ENCODE measurements at regions not wholly inside any gene's neighbourhood (a gene's known extent, or its start where the extent isn't known, plus 50 kb on each side); places are given as distances from the start of the nearest gene placed in this dataset.
"Not testable (repeated sequence)": the region's sequence is repeated elsewhere in the genome, so short reads cannot be mapped to it uniquely, and the experiment has no call there.

GRCh38 chr2:87429206-87429930 is 318.5 kb upstream of the PLGLB2 start:
- intact Hi-C loops (cut with micrococcal nuclease; ENCODE audit: unreplicated experiment); BruUV-seq (replicated peaks); H3K36me3 Mint-ChIP-seq (ENCODE audit: insufficient read depth, unreplicated experiment); H3K4me3 Mint-ChIP-seq (ENCODE audit: unreplicated experiment); H3K4me1 ChIP-seq; H3K36me3 ChIP-seq (ENCODE audit: control insufficient read depth, insufficient read depth, low read length); H3K27me3 ChIP-seq (replicated peaks; ENCODE audit: control insufficient read depth, insufficient read depth, low read length); H3K9me3 Mint-ChIP-seq (ENCODE audit: unreplicated experiment); H3K4me1 Mint-ChIP-seq (ENCODE audit: low read depth, unreplicated experiment); H3K9me3 ChIP-seq; CTCF ChIA-PET; POLR2A ChIA-PET; DNase-seq; H3K27me3 Mint-ChIP-seq (ENCODE audit: insufficient read depth, unreplicated experiment); H3K27ac Mint-ChIP-seq (ENCODE audit: unreplicated experiment); H3K4me3 ChIP-seq (ENCODE audit: low read depth, low read length): not testable (repeated sequence)

- CTCF ChIA-PET; H3K27me3 ChIP-seq (replicated peaks; ENCODE audit: control insufficient read depth, insufficient read depth, low read length); H3K9me3 Mint-ChIP-seq (ENCODE audit: unreplicated experiment); BruUV-seq (replicated peaks); intact Hi-C loops (cut with micrococcal nuclease; ENCODE audit: unreplicated experiment); H3K4me1 ChIP-seq; H3K27me3 Mint-ChIP-seq (ENCODE audit: insufficient read depth, unreplicated experiment); DNase-seq; H3K4me1 Mint-ChIP-seq (ENCODE audit: low read depth, unreplicated experiment); H3K9me3 ChIP-seq; H3K4me3 Mint-ChIP-seq (ENCODE audit: unreplicated experiment); H3K36me3 Mint-ChIP-seq (ENCODE audit: insufficient read depth, unreplicated experiment); POLR2A ChIA-PET; H3K36me3 ChIP-seq (ENCODE audit: control insufficient read depth, insufficient read depth, low read length); H3K27ac Mint-ChIP-seq (ENCODE audit: unreplicated experiment); H3K4me3 ChIP-seq (ENCODE audit: low read depth, low read length): not testable (repeated sequence)
Measured at GRCh38 chr2:87429931-87430275, 318.0 kb upstream of the PLGLB2 start.

GRCh38 chr2:87431051-87431450 is 316.8 kb upstream of the PLGLB2 start:
- CTCF ChIA-PET; H3K9me3 Mint-ChIP-seq (ENCODE audit: unreplicated experiment); BruUV-seq (replicated peaks): not testable (repeated sequence)

GRCh38 chr2:87432711-87433453 is 315.0 kb upstream of the PLGLB2 start:
- H3K36me3 ChIP-seq (ENCODE audit: control insufficient read depth, insufficient read depth, low read length); H3K4me1 Mint-ChIP-seq (ENCODE audit: low read depth, unreplicated experiment); H3K36me3 Mint-ChIP-seq (ENCODE audit: insufficient read depth, unreplicated experiment); DNase-seq; H3K27ac Mint-ChIP-seq (ENCODE audit: unreplicated experiment); BruUV-seq (replicated peaks); H3K4me3 ChIP-seq (ENCODE audit: low read depth, low read length); intact Hi-C loops (cut with micrococcal nuclease; ENCODE audit: unreplicated experiment); CTCF ChIA-PET; H3K9me3 Mint-ChIP-seq (ENCODE audit: unreplicated experiment); H3K9me3 ChIP-seq; H3K4me3 Mint-ChIP-seq (ENCODE audit: unreplicated experiment); H3K4me1 ChIP-seq; H3K27me3 Mint-ChIP-seq (ENCODE audit: insufficient read depth, unreplicated experiment); POLR2A ChIA-PET; H3K27me3 ChIP-seq (replicated peaks; ENCODE audit: control insufficient read depth, insufficient read depth, low read length): not testable (repeated sequence)

More at GRCh38 chr2:87431051-87431450, 316.8 kb upstream of the PLGLB2 start:
- H3K9me3 ChIP-seq; H3K4me3 Mint-ChIP-seq (ENCODE audit: unreplicated experiment); H3K36me3 ChIP-seq (ENCODE audit: control insufficient read depth, insufficient read depth, low read length); DNase-seq; H3K27ac Mint-ChIP-seq (ENCODE audit: unreplicated experiment); POLR2A ChIA-PET; H3K4me1 Mint-ChIP-seq (ENCODE audit: low read depth, unreplicated experiment); H3K27me3 ChIP-seq (replicated peaks; ENCODE audit: control insufficient read depth, insufficient read depth, low read length); H3K27me3 Mint-ChIP-seq (ENCODE audit: insufficient read depth, unreplicated experiment); H3K4me1 ChIP-seq; H3K36me3 Mint-ChIP-seq (ENCODE audit: insufficient read depth, unreplicated experiment); H3K4me3 ChIP-seq (ENCODE audit: low read depth, low read length); intact Hi-C loops (cut with micrococcal nuclease; ENCODE audit: unreplicated experiment): not testable (repeated sequence)

GRCh38 chr2:87436007-87436406 is 311.9 kb upstream of the PLGLB2 start:
- H3K4me1 Mint-ChIP-seq (ENCODE audit: low read depth, unreplicated experiment); POLR2A ChIA-PET; H3K9me3 Mint-ChIP-seq (ENCODE audit: unreplicated experiment); intact Hi-C loops (cut with micrococcal nuclease; ENCODE audit: unreplicated experiment); BruUV-seq (replicated peaks); H3K27ac Mint-ChIP-seq (ENCODE audit: unreplicated experiment); CTCF ChIA-PET; H3K9me3 ChIP-seq; H3K27me3 ChIP-seq (replicated peaks; ENCODE audit: control insufficient read depth, insufficient read depth, low read length); H3K4me1 ChIP-seq; H3K4me3 ChIP-seq (ENCODE audit: low read depth, low read length); H3K4me3 Mint-ChIP-seq (ENCODE audit: unreplicated experiment); H3K27me3 Mint-ChIP-seq (ENCODE audit: insufficient read depth, unreplicated experiment); H3K36me3 Mint-ChIP-seq (ENCODE audit: insufficient read depth, unreplicated experiment); DNase-seq; H3K36me3 ChIP-seq (ENCODE audit: control insufficient read depth, insufficient read depth, low read length): not testable (repeated sequence)

- H3K9me3 ChIP-seq; H3K4me1 Mint-ChIP-seq (ENCODE audit: low read depth, unreplicated experiment); intact Hi-C loops (cut with micrococcal nuclease; ENCODE audit: unreplicated experiment); H3K4me3 Mint-ChIP-seq (ENCODE audit: unreplicated experiment); H3K27ac Mint-ChIP-seq (ENCODE audit: unreplicated experiment); H3K4me1 ChIP-seq; POLR2A ChIA-PET; H3K27me3 Mint-ChIP-seq (ENCODE audit: insufficient read depth, unreplicated experiment); CTCF ChIA-PET; H3K36me3 ChIP-seq (ENCODE audit: control insufficient read depth, insufficient read depth, low read length); H3K36me3 Mint-ChIP-seq (ENCODE audit: insufficient read depth, unreplicated experiment); H3K4me3 ChIP-seq (ENCODE audit: low read depth, low read length); H3K9me3 Mint-ChIP-seq (ENCODE audit: unreplicated experiment); BruUV-seq (replicated peaks); H3K27me3 ChIP-seq (replicated peaks; ENCODE audit: control insufficient read depth, insufficient read depth, low read length); DNase-seq: not testable (repeated sequence)
Measured at GRCh38 chr2:87437701-87438260, 310.1 kb upstream of the PLGLB2 start.
